Calu3 (cell line): ENCODE measurements at regions not wholly inside any gene's neighbourhood (a gene's known extent, or its start where the extent isn't known, plus 50 kb on each side); places are given as distances from the start of the nearest gene placed in this dataset.
A peak's percentile ranks its signal among the peaks of the same experiment; 100 is the strongest.

Experiments used
- BruUV-seq: library from RNA; stranded (reverse); fragments of 400-500 nt; replicated peaks from 2 replicates; lab custom pipeline; 2021; lab: Mats Ljungman, UMichigan
- CTCF ChIA-PET: fragments of 300-600 bp; sonication (Branson Sonifier 250); formaldehyde crosslinking; loops from one replicate; lab custom pipeline; 2022; ENCODE audit warnings: antibody characterized with exemption; lab: Charles Lee
- DNase-seq: peaks from one replicate; pipeline ENCODE4 v3.0.0; 2022
- H3K27ac Mint-ChIP-seq: one replicate; pipeline ENCODE4 v1.8.0; 2022; ENCODE audit warnings: mixed read lengths; ENCODE audit not compliant: unreplicated experiment
- H3K27me3 Mint-ChIP-seq: one replicate; pipeline ENCODE4 v1.8.0; 2022; ENCODE audit warnings: mixed read lengths; ENCODE audit not compliant: unreplicated experiment
- H3K36me3 Mint-ChIP-seq: one replicate; pipeline ENCODE4 v1.8.0; 2022; ENCODE audit warnings: mild to moderate bottlenecking, moderate library complexity, mixed read lengths; ENCODE audit not compliant: insufficient read depth, unreplicated experiment
- H3K4me1 Mint-ChIP-seq: one replicate; pipeline ENCODE4 v1.8.0; 2022; ENCODE audit warnings: mild to moderate bottlenecking, low read depth, mixed read lengths; ENCODE audit not compliant: unreplicated experiment
- H3K4me3 Mint-ChIP-seq: one replicate; pipeline ENCODE4 v1.8.0; 2022; ENCODE audit warnings: mild to moderate bottlenecking, low read depth, moderate library complexity, mixed read lengths; ENCODE audit not compliant: unreplicated experiment
- H3K9me3 Mint-ChIP-seq: one replicate; pipeline ENCODE4 v1.8.0; 2022; ENCODE audit warnings: low read depth, mixed read lengths; ENCODE audit not compliant: unreplicated experiment
- intact Hi-C: fragments of 100-400 bp; cut with micrococcal nuclease; formaldehyde crosslinking; loops from one replicate; pipeline ENCODE4 v1.10.0; 2022; ENCODE audit not compliant: unreplicated experiment
- TF ChIP-seq, protein P1 (sequence below): fragments of 200-600 bp; IDR thresholded peaks from one replicate; pipeline ENCODE4 v1.8.0; 2022; ENCODE audit warnings: antibody characterized with exemption; ENCODE audit not compliant: unreplicated experiment

DNA sequence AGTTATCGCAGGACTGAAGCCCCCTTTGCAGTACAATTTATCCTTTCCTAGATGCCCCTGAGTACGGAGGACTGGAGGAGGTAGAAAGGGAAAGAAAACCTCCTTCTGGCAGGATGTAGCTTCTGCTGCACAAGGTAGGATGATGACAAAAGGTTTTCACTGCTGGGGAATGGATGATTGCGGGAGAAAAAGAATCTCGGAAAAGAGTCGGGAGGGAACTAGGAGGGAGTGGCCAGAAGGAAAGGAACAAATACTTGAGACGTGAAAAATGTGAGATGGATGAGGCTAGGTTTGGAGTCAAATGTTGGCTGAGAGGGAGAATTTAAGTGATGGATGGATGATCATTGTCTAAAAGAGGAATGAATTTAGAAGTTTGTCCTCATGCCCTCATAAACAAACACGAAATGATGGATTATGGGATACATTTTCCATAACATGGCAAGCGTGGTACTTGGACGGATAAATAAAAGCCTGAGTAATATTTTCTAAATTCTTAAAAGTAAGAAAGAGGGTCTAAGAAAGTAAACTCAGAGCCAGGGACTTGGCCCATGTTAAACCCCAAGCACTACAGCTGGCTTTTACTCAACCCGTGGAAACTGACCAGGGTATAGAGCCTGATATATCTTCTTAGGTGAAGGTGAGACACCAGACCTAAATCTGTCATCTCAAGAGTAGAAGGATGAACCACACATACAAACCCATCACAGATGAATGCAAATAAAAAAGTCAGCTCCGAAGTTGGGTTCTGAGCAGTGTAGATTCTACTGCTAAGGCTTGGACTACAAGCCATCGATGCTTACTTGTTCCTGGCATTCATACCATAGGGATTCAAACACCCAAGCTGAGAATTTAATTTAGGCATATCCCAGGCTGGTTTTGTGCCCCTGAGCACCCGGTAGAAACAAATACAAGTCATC lies 72.4 kb downstream of the HFE start:
- CTCF ChIA-PET: interaction anchor here (0.7 to 3.6 kb wide), 13 partner anchors 14 to 136 kb away, joined by 3 to 17 read pairs (median 7); a partner anchor contains a TSS
- no TSS peak for BruUV-seq
- intact Hi-C loops: loop anchor here (2.0 kb wide), 2 partner anchors 13 to 39 kb away; a partner anchor contains a TSS
- no peak for DNase-seq
- H3K4me1 Mint-ChIP-seq: peaks cover 60% of the 10 kb centered on the region
- peaks cover 98% of the 10 kb centered on the region for H3K36me3 Mint-ChIP-seq
- no peaks in the 10 kb centered on the region for H3K9me3 Mint-ChIP-seq
- peak overlapping the region; percentile 85 for H3K4me3 Mint-ChIP-seq
- peak overlapping the region; percentile 100 for H3K27ac Mint-ChIP-seq
- TF ChIP-seq, protein P1, sequence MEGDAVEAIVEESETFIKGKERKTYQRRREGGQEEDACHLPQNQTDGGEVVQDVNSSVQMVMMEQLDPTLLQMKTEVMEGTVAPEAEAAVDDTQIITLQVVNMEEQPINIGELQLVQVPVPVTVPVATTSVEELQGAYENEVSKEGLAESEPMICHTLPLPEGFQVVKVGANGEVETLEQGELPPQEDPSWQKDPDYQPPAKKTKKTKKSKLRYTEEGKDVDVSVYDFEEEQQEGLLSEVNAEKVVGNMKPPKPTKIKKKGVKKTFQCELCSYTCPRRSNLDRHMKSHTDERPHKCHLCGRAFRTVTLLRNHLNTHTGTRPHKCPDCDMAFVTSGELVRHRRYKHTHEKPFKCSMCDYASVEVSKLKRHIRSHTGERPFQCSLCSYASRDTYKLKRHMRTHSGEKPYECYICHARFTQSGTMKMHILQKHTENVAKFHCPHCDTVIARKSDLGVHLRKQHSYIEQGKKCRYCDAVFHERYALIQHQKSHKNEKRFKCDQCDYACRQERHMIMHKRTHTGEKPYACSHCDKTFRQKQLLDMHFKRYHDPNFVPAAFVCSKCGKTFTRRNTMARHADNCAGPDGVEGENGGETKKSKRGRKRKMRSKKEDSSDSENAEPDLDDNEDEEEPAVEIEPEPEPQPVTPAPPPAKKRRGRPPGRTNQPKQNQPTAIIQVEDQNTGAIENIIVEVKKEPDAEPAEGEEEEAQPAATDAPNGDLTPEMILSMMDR: no peak
- H3K27me3 Mint-ChIP-seq: peaks cover 17% of the 10 kb centered on the region

DNA sequence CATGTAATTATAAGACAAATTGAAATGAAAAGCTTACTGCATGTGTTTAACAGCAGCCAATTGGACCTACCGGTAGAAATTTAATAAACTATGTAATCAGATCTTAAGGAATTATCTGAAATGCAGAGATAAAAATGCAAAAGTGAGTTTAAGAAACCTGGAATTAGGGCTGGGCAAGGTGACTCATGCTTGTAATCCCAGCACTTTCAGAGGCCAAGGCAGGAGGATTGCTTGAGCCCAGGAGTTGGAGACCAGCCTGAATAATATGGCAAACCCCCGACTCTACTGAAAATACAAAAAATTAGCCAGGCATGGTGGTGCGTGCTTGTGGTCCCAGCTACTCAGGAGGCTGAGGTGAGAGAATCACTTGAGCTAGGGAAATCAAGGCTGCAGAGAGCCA lies 74.1 kb downstream of the HFE start:
- Mint-ChIP-seq H3K27me3 (peaks cover 17% of the 10 kb centered on the region), H3K36me3 (peaks cover 91% of the 10 kb centered on the region), H3K4me1 (peaks cover 63% of the 10 kb centered on the region), H3K9me3 (no peaks in the 10 kb centered on the region), H3K4me3 (peak overlapping the region; percentile 85), H3K27ac (peak overlapping the region; percentile 100)
- BruUV-seq: no TSS peak
- intact Hi-C loops: no loop called here
- TF ChIP-seq, protein P1: no peak
- CTCF ChIA-PET: interaction anchor here (0.7 to 1.6 kb wide), 4 partner anchors 36 to 844 kb away, joined by 3 to 4 read pairs (median 4); a partner anchor contains a TSS
- no peak for DNase-seq

DNA sequence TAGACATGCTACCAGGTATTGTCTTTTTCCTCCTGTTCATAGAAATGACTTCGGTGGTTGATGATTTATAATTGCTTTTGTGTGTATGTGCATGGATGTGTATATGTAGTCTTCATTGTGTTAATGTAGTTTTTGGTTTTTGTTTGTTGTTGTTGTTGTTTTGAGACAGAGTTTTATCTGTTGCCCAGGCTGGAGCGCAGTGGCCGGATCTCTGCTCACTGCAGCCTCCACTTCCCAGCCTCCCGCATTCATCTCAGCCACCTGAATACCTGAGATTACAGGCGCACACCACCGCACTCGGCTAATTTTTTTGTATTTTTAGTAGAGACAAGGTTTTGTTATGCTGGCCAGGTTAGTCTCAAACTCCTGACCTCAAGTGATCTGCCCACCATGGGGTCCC lies 75.2 kb downstream of the HFE start:
- BruUV-seq: no TSS peak
- peaks cover 60% of the 10 kb centered on the region for H3K4me1 Mint-ChIP-seq
- CTCF ChIA-PET: no interaction called here
- H3K4me3 Mint-ChIP-seq: peak overlapping the region; percentile 85
- no peak for DNase-seq
- peak overlapping the region; percentile 100 for H3K27ac Mint-ChIP-seq
- peaks cover 83% of the 10 kb centered on the region for H3K36me3 Mint-ChIP-seq
- TF ChIP-seq, protein P1: no peak
- intact Hi-C loops: no loop called here
- no peaks in the 10 kb centered on the region for H3K9me3 Mint-ChIP-seq
- peaks cover 12% of the 10 kb centered on the region for H3K27me3 Mint-ChIP-seq

DNA sequence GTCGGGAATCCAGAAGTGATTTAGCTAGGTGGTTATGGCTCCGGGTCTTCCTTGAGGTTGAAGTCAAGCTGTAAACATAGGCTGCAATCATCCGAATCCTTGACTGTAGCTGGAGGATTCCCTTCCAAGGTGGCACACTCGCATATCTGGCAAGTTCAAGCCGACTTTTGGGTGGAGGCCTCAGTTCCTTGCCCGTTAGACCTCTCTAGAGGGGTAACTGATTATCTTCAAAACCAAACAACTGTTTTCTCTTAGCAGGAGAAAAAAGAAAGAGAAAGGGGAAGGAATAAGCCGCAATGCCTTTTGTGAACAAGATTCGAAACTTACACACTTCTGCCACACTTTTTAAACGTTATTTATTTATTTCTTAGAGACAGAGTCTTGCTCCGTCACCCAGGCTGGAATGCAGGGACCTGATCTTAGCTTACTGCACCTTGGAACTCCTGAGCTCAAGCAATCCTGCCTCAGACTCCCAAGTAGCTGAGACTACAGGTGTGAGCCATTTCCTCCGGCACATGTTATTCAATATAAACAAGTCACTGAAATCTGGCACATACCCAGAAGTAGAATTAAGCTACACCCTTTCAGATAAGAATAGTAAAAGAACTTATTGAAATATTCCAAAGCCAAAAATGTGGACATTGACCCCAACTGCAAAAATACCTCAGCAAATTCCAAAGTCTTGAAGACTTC lies 76.3 kb downstream of the HFE start:
- no TSS peak for BruUV-seq
- CTCF ChIA-PET: interaction anchor here (0.6 to 1.7 kb wide), 9 partner anchors 9 to 132 kb away, joined by 3 to 12 read pairs (median 4); a partner anchor contains a TSS
- H3K27ac Mint-ChIP-seq: peak overlapping the region; percentile 100

More for the DNA sequence above, 76.3 kb downstream of the HFE start:
- H3K4me3 Mint-ChIP-seq: peak overlapping the region; percentile 85
- peak; percentile 63 for DNase-seq
- H3K27me3 Mint-ChIP-seq: no peaks in the 10 kb centered on the region
- TF ChIP-seq, protein P1: no peak
- peaks cover 57% of the 10 kb centered on the region for H3K4me1 Mint-ChIP-seq
- intact Hi-C loops: no loop called here
- H3K9me3 Mint-ChIP-seq: no peaks in the 10 kb centered on the region
- peaks cover 74% of the 10 kb centered on the region for H3K36me3 Mint-ChIP-seq
